H1 (cell line): ENCODE measurements at regions not wholly inside any gene's neighbourhood (a gene's known extent, or its start where the extent isn't known, plus 50 kb on each side); places are given as distances from the start of the nearest gene placed in this dataset.

Experiments
- CTCF ChIA-PET: fragments of 300-600 bp; sonication (Branson Sonifier 250); formaldehyde crosslinking; loops from one replicate; lab custom pipeline; 2021; ENCODE audit not compliant: partially characterized antibody; lab: Charles Lee
- POLR2A ChIA-PET: fragments of 300-600 bp; sonication (Branson Sonifier 250); formaldehyde crosslinking; loops from one replicate; lab custom pipeline; 2021; ENCODE audit warnings: inconsistent platforms; ENCODE audit not compliant: partially characterized antibody; lab: Charles Lee
- DNase-seq, 2 experiments: peaks; one replicate each; pipeline versions ENCODE4 v3.0.0 to v3.0.0-alpha.2; 2010 to 2022; ENCODE audit warnings: low spot score in 2 of 2, low read depth in 1 of 2, mixed read lengths in 1 of 2
- FAIRE-seq: peaks from 2 replicates; lab custom pipeline; 2011; peaks lifted over from hg19 to GRCh38; lab: Jason Lieb, UNC
- H2AFZ ChIP-seq: 2 replicates; pipeline ENCODE4 v1.8.1; 2012; ENCODE audit warnings: low read length, inconsistent platforms
- H2AK5ac ChIP-seq: 2 replicates; pipeline ENCODE4 v1.6.1; 2013; ENCODE audit warnings: low read depth, low read length
- H2BK120ac ChIP-seq: replicated peaks from 2 replicates; pipeline ENCODE3; 2013; ENCODE audit warnings: low read depth, low read length, inconsistent platforms
- H2BK12ac ChIP-seq: 2 replicates; pipeline ENCODE4 v1.6.1; 2013; ENCODE audit warnings: low read depth, low read length
- H2BK15ac ChIP-seq: 2 replicates; pipeline ENCODE4 v1.6.1; 2013; ENCODE audit warnings: low read length
- H2BK20ac ChIP-seq: 2 replicates; pipeline ENCODE4 v1.6.1; 2013; ENCODE audit warnings: low read length
- H2BK5ac ChIP-seq: 2 replicates; pipeline ENCODE4 v1.6.1; 2013; ENCODE audit warnings: low read depth, low read length
- H3K14ac ChIP-seq: 2 replicates; pipeline ENCODE4 v1.6.1; 2013; ENCODE audit warnings: inconsistent platforms; ENCODE audit not compliant: insufficient read length
- H3K18ac ChIP-seq: 2 replicates; pipeline ENCODE4 v1.6.1; 2013; ENCODE audit warnings: low read length; ENCODE audit errors: extremely low read depth
- H3K23ac ChIP-seq: 2 replicates; pipeline ENCODE4 v1.6.1; 2013; ENCODE audit warnings: inconsistent platforms; ENCODE audit not compliant: insufficient read length
- H3K23me2 ChIP-seq: 2 replicates; pipeline ENCODE4 v1.6.1; 2013; ENCODE audit warnings: low read depth, low read length
- H3K27ac ChIP-seq: 2 replicates; pipeline ENCODE4 v1.6.1; 2011; ENCODE audit warnings: low read depth, low read length, inconsistent platforms
- H3K27me3 ChIP-seq, 4 experiments: replicated peaks in 1 of 4; 1 replicate in 1 of 4; 2 replicates in 3 of 4; pipeline versions ENCODE4 v1.6.1 to v1.8.1; 2011 to 2013; ENCODE audit warnings: low read length in 3 of 4, mild to moderate bottlenecking in 3 of 4, inconsistent platforms in 2 of 4, mixed read lengths in 2 of 4, moderate library complexity in 1 of 4; ENCODE audit not compliant: control insufficient read depth in 3 of 4, insufficient read depth in 3 of 4; ENCODE audit errors: extremely low read depth in 1 of 4
- H3K36me3 ChIP-seq, 4 experiments: 2 replicates each; pipeline versions ENCODE4 v1.6.1 to v1.8.1; 2011 to 2013; ENCODE audit warnings: mild to moderate bottlenecking in 4 of 4, low read length in 3 of 4, moderate library complexity in 2 of 4, control low read depth in 1 of 4, inconsistent platforms in 1 of 4; ENCODE audit not compliant: insufficient read depth in 4 of 4, control insufficient read depth in 2 of 4
- H3K4ac ChIP-seq: replicated peaks from 2 replicates; pipeline ENCODE3; 2013; ENCODE audit warnings: low read length, low read depth, mixed read lengths, inconsistent platforms; ENCODE audit not compliant: insufficient read length
- H3K4me1 ChIP-seq, 4 experiments: replicated peaks in 1 of 4; 1 replicate in 1 of 4; 2 replicates in 3 of 4; pipeline versions ENCODE4 v1.6.1 to v1.8.1; 2011 to 2013; ENCODE audit warnings: low read length in 3 of 4, inconsistent platforms in 2 of 4, mixed read lengths in 1 of 4; ENCODE audit not compliant: insufficient read depth in 4 of 4, control insufficient read depth in 3 of 4
- H3K4me2 ChIP-seq, 2 experiments: 2 replicates each; pipeline versions ENCODE4 v1.6.1 to v1.8.1; 2011 to 2013; ENCODE audit warnings: low read depth in 2 of 2, low read length in 2 of 2, control low read depth in 1 of 2, inconsistent platforms in 1 of 2, mild to moderate bottlenecking in 1 of 2; ENCODE audit not compliant: insufficient read depth in 1 of 2
- H3K4me3 ChIP-seq, 4 experiments: fragments of 200-600, 300-600 bp in 1 of 4; sonication (generic), shearing (Covaris generic), sonication (Bioruptor Twin) in 1 of 4; 2 replicates each; pipeline versions ENCODE4 v1.5.1 to v1.8.1; 2011 to 2016; ENCODE audit warnings: low read length in 4 of 4, low read depth in 3 of 4, control low read depth in 2 of 4, inconsistent platforms in 2 of 4, mild to moderate bottlenecking in 2 of 4, mixed read lengths in 1 of 4, moderate library complexity in 1 of 4; ENCODE audit not compliant: insufficient read depth in 2 of 4; ENCODE audit errors: extremely low read depth in 1 of 4
- H3K56ac ChIP-seq: replicated peaks from 2 replicates; pipeline ENCODE3; 2013; ENCODE audit warnings: low read depth, mild to moderate bottlenecking, mixed read lengths, low read length, inconsistent platforms; ENCODE audit not compliant: insufficient read length
- H3K79me1 ChIP-seq: 2 replicates; pipeline ENCODE4 v1.6.1; 2013; ENCODE audit warnings: low read depth, low read length, control low read depth
- H3K79me2 ChIP-seq, 2 experiments: 2 replicates each; pipeline versions ENCODE4 v1.6.1 to v1.8.1; 2012 to 2013; ENCODE audit warnings: low read length in 2 of 2, mild to moderate bottlenecking in 2 of 2, inconsistent platforms in 1 of 2; ENCODE audit not compliant: insufficient read depth in 2 of 2, control insufficient read depth in 1 of 2
- H3K9ac ChIP-seq, 4 experiments: replicated peaks in 1 of 4; 1 replicate in 1 of 4; 2 replicates in 3 of 4; pipeline versions ENCODE4 v1.6.1 to v1.8.1; 2011 to 2013; ENCODE audit warnings: low read depth in 3 of 4, low read length in 3 of 4, control low read depth in 2 of 4, mild to moderate bottlenecking in 2 of 4, moderate library complexity in 2 of 4, inconsistent platforms in 1 of 4; ENCODE audit errors: extremely low read depth in 1 of 4
- H3K9me3 ChIP-seq, 2 experiments: 2 replicates each; pipeline versions ENCODE4 v1.6.1 to v1.8.1; 2012 to 2013; ENCODE audit warnings: mild to moderate bottlenecking in 2 of 2, moderate library complexity in 2 of 2, control low read depth in 1 of 2, inconsistent platforms in 1 of 2, low read depth in 1 of 2, low read length in 1 of 2, mixed read lengths in 1 of 2; ENCODE audit not compliant: insufficient read depth in 2 of 2
- H4K20me1 ChIP-seq, 2 experiments: replicated peaks in 1 of 2; 2 replicates each; pipeline versions ENCODE3 to v1.8.1; 2011 to 2013; ENCODE audit warnings: inconsistent platforms in 2 of 2, low read length in 2 of 2, mild to moderate bottlenecking in 1 of 2; ENCODE audit not compliant: insufficient read depth in 2 of 2, control insufficient read depth in 1 of 2
- H4K5ac ChIP-seq: 2 replicates; pipeline ENCODE4 v1.6.1; 2013; ENCODE audit warnings: low read length, low read depth, mixed read lengths, inconsistent platforms; ENCODE audit not compliant: insufficient read length
- H4K8ac ChIP-seq: 2 replicates; pipeline ENCODE4 v1.8.0; 2013; ENCODE audit warnings: mild to moderate bottlenecking, moderate library complexity, low read length, inconsistent platforms; ENCODE audit not compliant: insufficient read depth; ENCODE audit errors: extremely low read depth
- H4K91ac ChIP-seq: replicated peaks from 2 replicates; pipeline ENCODE3; 2013; ENCODE audit warnings: low read length, mixed read lengths, inconsistent platforms; ENCODE audit not compliant: insufficient read length
- BACH1 ChIP-seq: IDR thresholded peaks from 2 replicates; pipeline ENCODE4 v1.6.1; 2012; ENCODE audit warnings: low read length, improper control_type of control experiment
- CBX5 ChIP-seq: fragments of 300-800, 300-1000 bp; sonication (generic); IDR thresholded peaks from 2 replicates; pipeline ENCODE4 v1.7.1; 2016; ENCODE audit warnings: antibody characterized with exemption, low read length, low read depth
- HDAC2 ChIP-seq, 2 experiments: fragments of 300-600 bp in 1 of 2; sonication (generic) in 1 of 2; IDR thresholded peaks; 2 replicates each; pipeline ENCODE4 v1.6.1; 2011 to 2012; ENCODE audit warnings: low read depth in 2 of 2, low read length in 2 of 2, mild to moderate bottlenecking in 2 of 2, moderate library complexity in 2 of 2, borderline replicate concordance in 1 of 2, inconsistent platforms in 1 of 2
- NANOG ChIP-seq: IDR thresholded peaks from 2 replicates; pipeline ENCODE4 v1.6.1; 2011; ENCODE audit warnings: low read length, low read depth, mild to moderate bottlenecking, inconsistent platforms; ENCODE audit not compliant: insufficient read depth, poor library complexity, severe bottlenecking
- SUZ12 ChIP-seq: fragments of 200-600 bp; sonication (generic); IDR thresholded peaks from 2 replicates; pipeline ENCODE4 v1.6.1; 2012; ENCODE audit warnings: mild to moderate bottlenecking, inconsistent platforms, low read length, moderate library complexity, mixed read lengths
- TAF1 ChIP-seq: IDR thresholded peaks from 2 replicates; pipeline ENCODE4 v1.6.1; 2011; ENCODE audit warnings: mild to moderate bottlenecking, low read depth, low read length
- TEAD4 ChIP-seq: IDR thresholded peaks from 2 replicates; pipeline ENCODE4 v1.6.1; 2012; ENCODE audit warnings: low read depth, low read length, inconsistent platforms, mixed read lengths
- USF2 ChIP-seq: IDR thresholded peaks from 2 replicates; pipeline ENCODE4 v1.6.1; 2011; ENCODE audit warnings: low read length, improper control_type of control experiment
- YY1 ChIP-seq: IDR thresholded peaks from 2 replicates; pipeline ENCODE4 v1.6.1; 2011; ENCODE audit warnings: low read depth, mild to moderate bottlenecking, low read length
- WGBS, 2 experiments: shearing (Covaris generic) in 1 of 2; methylation state at CpG; one replicate each; pipeline versions ENCODE4 v1.1.6 to v1.1.7; 2013 to 2015; ENCODE audit warnings: low lambda C conversion rate in 2 of 2, mixed read lengths in 2 of 2, inconsistent platforms in 1 of 2, low coverage in 1 of 2, missing lambda C conversion rate in 1 of 2; ENCODE audit not compliant: insufficient replicate concordance in 2 of 2, insufficient coverage in 1 of 2, insufficient read length in 1 of 2; ENCODE audit errors: extremely low coverage in 1 of 2, missing lambda C conversion rate in 1 of 2; 5-methylcytosine and 5-hydroxymethylcytosine counted together

GRCh38 chr7:96837593-96837992 is 127.9 kb upstream of the SEM1 start:
- H3K9me3 ChIP-seq, result no peaks in the 10 kb centered on the region
- DNase-seq (no peak), FAIRE-seq (no peak)
- TF ChIP-seq NANOG (no peak), TEAD4 (no peak), USF2 (no peak), SUZ12 (no peak), BACH1 (no peak), TAF1 (no peak), CBX5 (no peak), HDAC2 (IDR thresholded peaks at IDR 0.05; ENCODE audit: borderline replicate concordance in 1 of 2, low read depth in 2 of 2, low read length in 2 of 2) (no peak), YY1 (no peak)
- H3K23me2 ChIP-seq, result no peaks in the 10 kb centered on the region
- H2AFZ ChIP-seq, result no peak overlapping the region
- POLR2A ChIA-PET, result no interaction called here
- H3K18ac ChIP-seq, result no peak overlapping the region
- no peak overlapping the region for H4K8ac ChIP-seq
- no peak overlapping the region for H3K4ac ChIP-seq
- no peaks in the 10 kb centered on the region for H3K27me3 ChIP-seq
- no peaks in the 10 kb centered on the region for H3K4me1 ChIP-seq
- H3K9ac ChIP-seq, result no peak overlapping the region
- no peak overlapping the region for H4K5ac ChIP-seq
- H2AK5ac ChIP-seq, result no peak overlapping the region
- no peaks in the 10 kb centered on the region for H4K20me1 ChIP-seq
- no peak overlapping the region for H2BK5ac ChIP-seq
- H3K36me3 ChIP-seq, result no peaks in the 10 kb centered on the region
- H3K23ac ChIP-seq, result no peak overlapping the region
- no peak overlapping the region for H3K4me2 ChIP-seq
- H4K91ac ChIP-seq, result no peak overlapping the region
- H3K4me3 ChIP-seq, result no peak overlapping the region
- no peaks in the 10 kb centered on the region for H3K79me1 ChIP-seq
- CTCF ChIA-PET, result interaction anchor here (0.7 to 1.3 kb wide), 3 partner anchors 34 to 359 kb away, joined by 3 to 4 read pairs (median 3); no protein-coding TSS in a partner anchor
- WGBS, 2 experiments, result 91% methylated on average over 2 of the region's 2 CpGs; no CpG with 5 or more reads in 1 of the 2 experiments
- no peak overlapping the region for H2BK120ac ChIP-seq
- no peak overlapping the region for H2BK20ac ChIP-seq
- H2BK12ac ChIP-seq, result no peak overlapping the region
- H2BK15ac ChIP-seq, result no peak overlapping the region
- H3K14ac ChIP-seq, result no peak overlapping the region
- H3K56ac ChIP-seq, result no peak overlapping the region
- no peak overlapping the region for H3K27ac ChIP-seq
- no peaks in the 10 kb centered on the region for H3K79me2 ChIP-seq
